NCI-H345 (cell line): ENCODE measurements at regions not wholly inside any gene's neighbourhood (a gene's known extent, or its start where the extent isn't known, plus 50 kb on each side); places are given as distances from the start of the nearest gene placed in this dataset.

Experiments used
- DNase-seq: peaks from one replicate; lab custom pipeline; 2025; lab: John Stamatoyannopoulos, UW

- no peak for DNase-seq
Measured at GRCh38 chr11:29959488-29959887, 57.3 kb downstream of the KCNA4 start.

GRCh38 chr11:29957431-29957830, 59.4 kb downstream of the KCNA4 start:
- DNase-seq, result no peak

GRCh38 chr11:29956076-29956556, 60.7 kb downstream of the KCNA4 start:
- no peak for DNase-seq

GRCh38 chr11:29943347-29943746, 73.5 kb downstream of the KCNA4 start:
- no peak for DNase-seq

GRCh38 chr11:29937526-29937925, 79.3 kb downstream of the KCNA4 start:
- DNase-seq, result no peak

GRCh38 chr11:29934115-29934638, 82.7 kb downstream of the KCNA4 start:
- no peak for DNase-seq

- DNase-seq, result no peak
Measured at GRCh38 chr11:29916040-29916439, 100.8 kb downstream of the KCNA4 start.

- DNase-seq, result no peak
Measured at GRCh38 chr11:29914203-29914930, 102.5 kb downstream of the KCNA4 start.

GRCh38 chr11:29913352-29913751, 103.5 kb downstream of the KCNA4 start:
- no peak for DNase-seq

GRCh38 chr11:29900382-29900781, 116.4 kb downstream of the KCNA4 start:
- DNase-seq, result no peak

GRCh38 chr11:29879560-29879959, 137.3 kb downstream of the KCNA4 start:
- DNase-seq, result no peak

GRCh38 chr11:29876192-29876591, 140.6 kb downstream of the KCNA4 start:
- no peak for DNase-seq

- DNase-seq, result no peak
Measured at GRCh38 chr11:29847219-29847618, 169.6 kb downstream of the KCNA4 start.

GRCh38 chr11:29844701-29845379, 172.0 kb downstream of the KCNA4 start:
- no peak for DNase-seq

GRCh38 chr11:29844031-29844430, 172.8 kb downstream of the KCNA4 start:
- DNase-seq, result no peak

GRCh38 chr11:29842061-29842460, 174.8 kb downstream of the KCNA4 start:
- no peak for DNase-seq

- DNase-seq, result no peak
Measured at GRCh38 chr11:29826878-29827277, 190.0 kb downstream of the KCNA4 start.

GRCh38 chr11:29816359-29816758, 200.5 kb downstream of the KCNA4 start:
- DNase-seq, result no peak

GRCh38 chr11:29809121-29809520, 207.7 kb downstream of the KCNA4 start:
- DNase-seq, result no peak

GRCh38 chr11:29802522-29802921, 214.3 kb downstream of the KCNA4 start:
- DNase-seq, result no peak

GRCh38 chr11:29801561-29801960, 215.3 kb downstream of the KCNA4 start:
- no peak for DNase-seq

- DNase-seq, result no peak
Measured at GRCh38 chr11:29786092-29786491, 230.7 kb downstream of the KCNA4 start.

- no peak for DNase-seq
Measured at GRCh38 chr11:29783506-29783905, 233.3 kb downstream of the KCNA4 start.
